ENCODE measurements at regions not wholly inside any gene's neighbourhood (a gene's known extent, or its start where the extent isn't known, plus 50 kb on each side); places are given as distances from the start of the nearest gene placed in this dataset.

DNA sequence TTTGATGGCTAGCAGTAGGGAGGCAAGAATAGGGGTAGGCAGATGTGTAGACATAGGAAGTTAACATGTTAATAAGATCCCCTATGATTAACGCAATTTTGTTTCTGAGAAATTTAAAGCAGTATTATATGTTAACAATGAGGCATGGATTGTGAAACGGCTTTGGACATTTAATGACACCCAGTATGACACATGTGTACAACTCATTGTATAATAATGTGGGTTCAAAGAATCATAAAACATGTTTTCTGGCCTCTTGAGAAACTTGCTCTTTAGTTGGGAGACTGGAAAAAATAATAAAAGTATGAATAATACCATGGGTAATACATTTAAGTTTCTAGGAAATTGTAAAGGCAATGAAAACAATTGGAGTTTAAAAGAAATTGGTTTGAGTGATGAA is 332.1 kb upstream of the CDH20 start:
- no peak overlapping the region for H3K4me3 ChIP-seq
- no peak for DNase-seq
- no peaks in the 10 kb centered on the region for H3K27me3 ChIP-seq
- H3K4me1 ChIP-seq = no peaks in the 10 kb centered on the region
- H3K9me3 ChIP-seq (replicated peaks) = no peaks in the 10 kb centered on the region
- H3K36me3 ChIP-seq = no peaks in the 10 kb centered on the region
- no peak overlapping the region for H3K27ac ChIP-seq

DNA sequence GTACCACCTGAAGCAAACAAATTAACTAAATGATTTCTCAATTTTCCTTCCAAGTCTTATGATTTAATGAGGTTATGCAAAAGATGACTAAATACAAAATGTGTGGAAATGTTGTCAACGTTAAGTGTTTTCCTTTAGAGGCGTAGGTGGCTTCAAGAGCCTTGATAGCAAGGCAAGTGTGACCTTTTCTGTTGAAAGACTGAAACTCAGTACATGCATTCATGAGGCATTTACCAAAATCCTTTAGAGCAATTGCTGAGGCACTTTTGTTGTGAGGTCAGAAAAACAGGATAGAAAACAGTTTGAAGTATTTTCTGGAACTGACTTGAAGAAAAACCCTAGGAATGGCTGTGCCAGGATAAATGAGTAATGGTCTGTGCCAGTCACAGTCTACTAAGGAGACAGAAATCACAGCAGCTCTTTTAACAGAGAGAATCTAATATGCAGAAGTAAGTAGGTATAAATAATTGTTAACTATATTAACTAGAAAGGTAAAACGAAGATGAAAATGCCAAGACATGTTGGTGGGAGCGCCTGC is 326.5 kb upstream of the CDH20 start:
- Histone ChIP-seq H3K27ac (no peak overlapping the region), H3K9me3 (replicated peaks) (no peaks in the 10 kb centered on the region), H3K36me3 (no peaks in the 10 kb centered on the region), H3K4me3 (no peak overlapping the region), H3K4me1 (no peaks in the 10 kb centered on the region), H3K27me3 (no peaks in the 10 kb centered on the region)
- DNase-seq = no peak

DNA sequence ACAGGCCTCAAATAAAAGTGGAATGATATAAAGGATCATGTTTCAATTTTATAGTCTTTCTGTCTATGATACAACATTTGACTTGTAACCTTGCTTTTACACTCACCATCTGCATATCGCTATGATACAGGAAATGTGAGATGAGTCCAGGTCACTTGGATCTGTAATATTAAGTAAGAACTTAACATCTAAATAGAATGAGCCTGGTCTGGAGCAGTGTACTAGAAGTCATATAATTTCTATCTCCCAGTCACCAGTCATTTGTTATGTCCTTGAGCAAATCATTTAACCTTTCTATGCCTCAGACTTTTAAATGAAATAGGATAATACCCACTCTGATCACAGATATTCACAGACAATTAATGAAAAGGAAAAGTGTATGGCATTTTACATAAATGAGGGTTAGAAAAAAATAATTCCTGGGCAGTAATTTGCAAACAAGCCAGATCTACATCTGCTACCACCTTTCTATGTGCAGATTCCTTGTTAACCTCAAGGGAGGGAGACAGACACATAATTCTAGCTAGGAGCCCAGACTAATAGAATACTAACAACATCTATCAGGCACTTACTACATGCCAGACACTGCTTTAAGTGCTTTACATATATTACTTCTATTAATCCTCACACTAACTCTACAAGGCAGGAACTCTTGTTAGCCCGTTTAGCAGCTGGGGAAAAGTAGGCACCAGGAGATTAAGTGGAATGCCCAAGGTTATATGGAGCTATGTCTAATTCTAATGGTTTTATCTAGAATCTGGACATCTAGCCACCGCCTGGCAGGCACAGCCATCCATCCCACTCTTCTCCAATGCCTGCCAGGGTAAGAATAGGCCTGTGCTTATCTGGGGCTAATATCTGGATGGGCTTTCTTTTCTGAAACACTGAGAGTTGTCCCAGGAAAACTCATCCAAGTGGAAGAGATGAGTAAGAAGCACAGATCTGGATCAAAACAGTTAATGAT is 313.6 kb upstream of the CDH20 start:
- H3K36me3 ChIP-seq = no peaks in the 10 kb centered on the region
- no peaks in the 10 kb centered on the region for H3K9me3 ChIP-seq (replicated peaks)
- no peak overlapping the region for H3K4me3 ChIP-seq
- no peaks in the 10 kb centered on the region for H3K4me1 ChIP-seq
- no peak overlapping the region for H3K27ac ChIP-seq
- no peaks in the 10 kb centered on the region for H3K27me3 ChIP-seq
- DNase-seq = no peak

DNA sequence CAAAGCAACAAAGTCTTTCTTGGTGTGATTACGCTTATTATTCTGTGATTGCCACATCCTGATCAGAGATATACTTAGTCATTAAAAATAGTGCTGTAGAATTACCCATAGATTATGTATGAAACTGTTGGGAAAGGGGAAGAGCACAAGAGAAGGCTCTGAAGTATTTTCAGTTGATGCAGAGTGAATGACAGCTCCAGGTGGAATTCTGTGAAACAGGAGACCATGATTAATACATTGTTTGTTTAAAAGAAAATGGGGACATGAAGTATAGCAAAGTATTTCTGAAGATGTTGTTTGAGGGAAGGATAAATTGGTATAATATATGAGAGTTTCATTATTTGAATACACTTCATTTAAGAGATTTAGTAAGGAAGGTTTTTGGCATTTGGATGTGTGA is 307.6 kb upstream of the CDH20 start:
- no peak overlapping the region for H3K4me3 ChIP-seq
- no peaks in the 10 kb centered on the region for H3K36me3 ChIP-seq
- H3K9me3 ChIP-seq (replicated peaks) = no peaks in the 10 kb centered on the region
- DNase-seq = peak in 1 of 2 experiments; percentile 9
- H3K4me1 ChIP-seq = no peaks in the 10 kb centered on the region
- no peaks in the 10 kb centered on the region for H3K27me3 ChIP-seq
- H3K27ac ChIP-seq = no peak overlapping the region

DNA sequence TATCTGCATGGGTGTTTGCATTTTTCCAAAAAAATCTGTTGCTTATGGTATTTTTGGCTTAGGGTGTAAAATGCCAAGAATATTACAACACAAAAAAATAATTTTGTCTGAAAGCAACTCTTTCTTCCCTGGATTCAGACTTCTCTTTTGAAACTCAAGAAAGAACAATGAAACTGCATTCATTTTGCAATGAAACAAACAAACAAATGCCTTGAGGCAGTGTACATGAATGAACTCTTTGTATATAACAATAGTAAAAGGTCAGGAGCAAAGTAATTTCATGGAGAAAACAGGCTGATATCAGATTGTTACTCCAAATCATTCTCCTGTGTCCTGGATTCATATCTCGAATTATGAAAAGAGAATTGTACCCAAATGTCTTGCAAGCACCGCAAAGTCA is 301.6 kb upstream of the CDH20 start:
- DNase-seq = no peak
- no peaks in the 10 kb centered on the region for H3K4me1 ChIP-seq
- no peak overlapping the region for H3K4me3 ChIP-seq
- no peak overlapping the region for H3K27ac ChIP-seq
- H3K36me3 ChIP-seq = no peaks in the 10 kb centered on the region
- no peaks in the 10 kb centered on the region for H3K27me3 ChIP-seq
- H3K9me3 ChIP-seq (replicated peaks) = no peaks in the 10 kb centered on the region

DNA sequence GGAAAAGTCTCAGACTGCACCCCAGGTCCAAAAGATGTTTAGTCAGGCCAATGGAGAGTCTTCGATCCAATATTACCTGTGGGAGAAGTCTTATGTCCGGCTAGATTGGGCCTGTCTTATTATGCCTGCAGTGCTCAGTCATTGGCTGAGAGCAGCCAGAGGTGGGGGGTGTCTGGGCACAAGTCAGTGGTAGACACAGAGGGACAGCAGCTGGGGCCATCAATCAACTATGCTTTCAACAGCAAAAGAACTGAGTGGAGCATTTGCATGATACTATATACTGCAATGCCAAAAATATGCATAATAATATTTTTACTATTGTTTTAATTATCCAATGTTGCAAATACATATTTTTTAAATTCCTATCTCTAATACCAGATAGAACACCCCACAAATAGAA is 298.6 kb upstream of the CDH20 start:
- Histone ChIP-seq H3K9me3 (replicated peaks) (no peaks in the 10 kb centered on the region), H3K27ac (no peak overlapping the region), H3K36me3 (no peaks in the 10 kb centered on the region), H3K4me3 (no peak overlapping the region), H3K4me1 (no peaks in the 10 kb centered on the region), H3K27me3 (no peaks in the 10 kb centered on the region)
- peak; percentile 69 to 72 for DNase-seq

DNA sequence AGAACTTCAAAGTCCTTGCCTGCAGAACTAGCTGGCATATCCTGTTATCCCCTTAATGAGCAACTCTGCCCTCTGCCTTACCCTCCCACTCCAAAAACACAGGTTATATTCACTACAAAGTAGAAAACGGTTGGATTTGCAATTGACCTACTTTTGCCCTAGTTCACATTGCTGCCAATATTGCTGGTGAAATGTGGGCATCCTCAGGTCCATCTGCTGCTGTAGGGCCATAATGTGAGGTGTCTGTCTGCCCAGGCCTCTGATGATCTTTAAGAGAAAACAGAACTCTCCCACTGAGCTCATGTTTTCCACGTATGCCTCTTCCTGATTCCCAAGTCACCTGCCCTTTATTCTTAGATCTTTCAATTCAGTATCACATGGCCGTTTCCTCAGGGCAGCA is 294.0 kb upstream of the CDH20 start:
- DNase-seq = no peak
- Histone ChIP-seq H3K27me3 (no peaks in the 10 kb centered on the region), H3K36me3 (no peaks in the 10 kb centered on the region), H3K27ac (no peak overlapping the region), H3K4me1 (no peaks in the 10 kb centered on the region), H3K4me3 (no peak overlapping the region), H3K9me3 (replicated peaks) (no peaks in the 10 kb centered on the region)

DNA sequence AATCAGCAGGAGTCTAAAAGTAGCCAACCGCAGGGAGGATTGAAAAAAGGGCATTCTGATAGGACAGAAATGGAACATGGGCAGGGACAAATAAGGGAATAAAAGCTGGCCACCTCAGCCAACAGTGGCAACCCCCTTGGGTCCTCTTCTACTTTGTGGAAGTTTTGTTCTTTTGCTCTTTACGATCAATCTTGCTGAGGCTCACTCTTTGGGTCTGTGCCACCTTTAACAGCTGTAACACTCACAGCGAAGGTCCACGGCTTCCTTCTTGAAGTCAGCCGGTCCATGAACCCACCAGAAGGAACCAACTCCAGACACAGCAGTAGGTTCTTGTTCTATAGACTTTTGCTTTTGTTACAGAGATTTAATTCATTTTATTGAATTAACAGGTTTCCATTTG is 285.4 kb upstream of the CDH20 start:
- DNase-seq = no peak
- no peaks in the 10 kb centered on the region for H3K27me3 ChIP-seq
- H3K9me3 ChIP-seq (replicated peaks) = no peaks in the 10 kb centered on the region

DNA sequence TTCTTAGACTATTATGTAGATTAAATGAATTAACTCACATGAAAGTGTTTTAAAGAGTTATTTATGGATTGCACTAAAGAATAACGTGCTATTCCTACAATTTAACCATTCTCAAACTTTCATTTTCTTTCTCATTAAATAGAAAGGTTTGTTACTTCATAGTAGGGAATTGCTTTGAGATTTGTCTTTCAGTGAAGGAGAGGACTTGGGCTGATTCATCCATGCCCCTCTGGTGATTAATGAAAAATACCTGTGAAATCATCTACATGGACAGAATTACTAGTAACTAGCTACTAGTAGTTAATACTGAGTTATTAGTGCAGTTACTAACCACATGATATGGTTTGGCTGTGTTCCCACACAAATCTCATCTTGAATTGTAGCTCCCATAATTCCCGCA is 275.8 kb upstream of the CDH20 start:
- Histone ChIP-seq H3K9me3 (replicated peaks) (no peaks in the 10 kb centered on the region), H3K27me3 (no peaks in the 10 kb centered on the region), H3K4me1 (no peaks in the 10 kb centered on the region), H3K36me3 (no peaks in the 10 kb centered on the region), H3K27ac (no peak overlapping the region), H3K4me3 (no peak overlapping the region)
- DNase-seq = no peak

More for the DNA sequence above, 285.4 kb upstream of the CDH20 start:
- Histone ChIP-seq H3K27ac (no peak overlapping the region), H3K4me3 (no peak overlapping the region), H3K4me1 (no peaks in the 10 kb centered on the region), H3K36me3 (no peaks in the 10 kb centered on the region)

DNA sequence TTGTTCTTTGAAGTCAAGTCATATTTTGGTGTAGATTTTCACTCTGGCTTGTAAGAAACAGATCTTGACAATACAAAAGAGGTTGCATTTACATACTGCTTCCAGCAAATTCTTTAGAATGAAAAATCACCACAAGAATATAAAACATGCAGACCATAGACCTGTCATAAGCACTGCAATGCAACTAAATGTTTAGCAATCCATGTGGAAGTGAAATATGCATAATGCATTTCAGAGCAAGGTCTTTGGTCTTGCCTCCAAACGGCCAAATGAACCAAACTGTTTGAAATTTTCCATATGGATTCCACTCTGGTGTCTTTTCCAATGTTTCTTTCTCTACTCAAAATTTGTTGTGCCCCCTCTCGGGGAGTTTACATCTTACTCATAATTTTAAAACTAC is 271.0 kb upstream of the CDH20 start:
- Histone ChIP-seq H3K27ac (no peak overlapping the region), H3K9me3 (replicated peaks) (no peaks in the 10 kb centered on the region), H3K4me3 (no peak overlapping the region), H3K27me3 (no peaks in the 10 kb centered on the region), H3K4me1 (no peaks in the 10 kb centered on the region), H3K36me3 (no peaks in the 10 kb centered on the region)
- no peak for DNase-seq

DNA sequence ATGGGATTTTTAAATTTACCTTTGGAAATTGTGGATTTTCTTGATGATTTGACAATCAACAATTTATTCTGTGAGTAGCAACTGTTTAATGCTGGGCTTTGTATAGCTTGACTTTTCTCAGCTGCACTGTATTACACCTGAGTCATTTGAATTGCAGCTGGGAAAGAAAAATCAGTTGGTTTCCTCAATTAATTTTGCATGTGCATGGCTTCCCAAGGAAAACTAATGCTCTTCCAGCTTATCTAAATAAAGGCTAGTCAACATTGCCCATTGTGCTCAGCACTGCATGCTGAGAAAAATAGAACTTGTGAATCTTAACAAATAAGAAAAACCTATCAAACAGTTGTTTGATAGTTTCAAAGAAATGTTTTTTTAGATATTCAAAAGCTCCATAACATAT is 268.3 kb upstream of the CDH20 start:
- H3K36me3 ChIP-seq = no peaks in the 10 kb centered on the region
- H3K27ac ChIP-seq = no peak overlapping the region
- no peak overlapping the region for H3K4me3 ChIP-seq
- H3K4me1 ChIP-seq = no peaks in the 10 kb centered on the region
- no peak for DNase-seq
- no peaks in the 10 kb centered on the region for H3K9me3 ChIP-seq (replicated peaks)
- no peaks in the 10 kb centered on the region for H3K27me3 ChIP-seq

DNA sequence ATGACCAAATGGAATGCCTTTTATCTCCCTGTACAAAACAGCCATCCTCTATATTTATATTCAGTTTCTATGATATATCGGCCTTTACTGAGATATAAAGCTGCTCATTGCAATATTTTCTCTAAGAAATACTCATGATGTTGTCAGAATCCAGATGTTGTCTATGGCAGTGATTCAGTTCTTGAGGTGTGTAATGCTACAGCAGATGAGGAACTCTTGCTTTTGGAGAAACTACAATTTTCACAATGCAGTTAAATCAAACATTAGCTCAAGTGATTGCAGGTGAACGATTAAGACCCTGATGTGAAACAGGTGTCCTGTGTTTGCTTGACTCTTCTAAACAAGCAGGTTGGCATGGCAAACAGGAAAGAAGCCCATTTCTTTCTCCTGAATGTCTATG is 256.2 kb upstream of the CDH20 start:
- H3K4me1 ChIP-seq = no peaks in the 10 kb centered on the region
- no peak overlapping the region for H3K4me3 ChIP-seq
- H3K27ac ChIP-seq = no peak overlapping the region
- H3K27me3 ChIP-seq = no peaks in the 10 kb centered on the region
- H3K36me3 ChIP-seq = no peaks in the 10 kb centered on the region
- DNase-seq = no peak
- H3K9me3 ChIP-seq (replicated peaks) = no peaks in the 10 kb centered on the region

DNA sequence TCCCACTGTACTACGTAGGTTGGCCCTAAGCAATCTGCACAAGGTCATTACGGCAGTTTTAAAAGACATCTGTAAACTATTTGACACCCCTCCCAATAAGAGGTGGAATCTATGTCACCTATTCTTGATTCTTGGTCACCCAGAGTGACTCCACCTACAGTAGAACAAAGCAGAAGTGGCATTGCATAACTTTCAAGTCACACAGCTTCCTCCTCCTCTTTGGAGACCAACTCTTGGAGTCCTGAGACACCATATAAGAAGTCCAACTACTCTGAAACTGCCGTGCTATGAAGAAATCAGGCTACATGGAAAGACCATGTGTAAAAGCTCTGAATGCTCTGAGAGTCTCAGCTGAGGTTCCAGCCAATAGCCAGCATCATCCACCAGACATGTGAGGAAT is 253.5 kb upstream of the CDH20 start:
- no peak for DNase-seq
- Histone ChIP-seq H3K4me3 (no peak overlapping the region), H3K27me3 (no peaks in the 10 kb centered on the region), H3K27ac (no peak overlapping the region), H3K4me1 (no peaks in the 10 kb centered on the region), H3K36me3 (no peaks in the 10 kb centered on the region), H3K9me3 (replicated peaks) (no peaks in the 10 kb centered on the region)

DNA sequence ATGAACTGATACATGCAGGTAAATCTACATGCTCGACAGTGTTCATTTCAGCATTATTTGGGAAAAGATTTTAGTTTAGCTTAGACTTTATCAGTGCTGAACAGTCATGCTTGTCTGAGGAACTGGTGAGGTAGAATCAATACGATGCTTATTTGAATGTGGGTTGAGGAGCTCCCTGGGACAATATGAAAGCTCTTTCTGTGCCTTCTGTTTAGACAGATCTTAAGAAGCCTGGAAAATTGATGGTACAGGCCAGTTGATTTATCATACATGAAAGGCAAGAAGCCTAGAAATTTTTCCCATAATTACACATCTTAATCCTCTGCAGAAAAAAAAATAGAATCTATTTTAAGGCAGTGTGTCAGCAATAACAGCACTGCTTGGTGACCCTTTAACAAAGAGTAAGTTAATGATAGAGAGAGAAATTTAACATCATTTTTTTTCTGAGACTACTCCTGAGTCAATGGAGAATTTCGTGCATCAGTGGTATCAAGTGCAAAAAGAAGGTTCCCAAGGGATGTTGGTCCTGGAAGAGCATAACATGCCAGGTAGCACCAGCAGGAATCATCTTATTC is 252.2 kb upstream of the CDH20 start:
- Histone ChIP-seq H3K9me3 (replicated peaks) (no peaks in the 10 kb centered on the region), H3K4me3 (no peak overlapping the region), H3K27ac (no peak overlapping the region), H3K36me3 (no peaks in the 10 kb centered on the region), H3K4me1 (no peaks in the 10 kb centered on the region), H3K27me3 (no peaks in the 10 kb centered on the region)
- no peak for DNase-seq

DNA sequence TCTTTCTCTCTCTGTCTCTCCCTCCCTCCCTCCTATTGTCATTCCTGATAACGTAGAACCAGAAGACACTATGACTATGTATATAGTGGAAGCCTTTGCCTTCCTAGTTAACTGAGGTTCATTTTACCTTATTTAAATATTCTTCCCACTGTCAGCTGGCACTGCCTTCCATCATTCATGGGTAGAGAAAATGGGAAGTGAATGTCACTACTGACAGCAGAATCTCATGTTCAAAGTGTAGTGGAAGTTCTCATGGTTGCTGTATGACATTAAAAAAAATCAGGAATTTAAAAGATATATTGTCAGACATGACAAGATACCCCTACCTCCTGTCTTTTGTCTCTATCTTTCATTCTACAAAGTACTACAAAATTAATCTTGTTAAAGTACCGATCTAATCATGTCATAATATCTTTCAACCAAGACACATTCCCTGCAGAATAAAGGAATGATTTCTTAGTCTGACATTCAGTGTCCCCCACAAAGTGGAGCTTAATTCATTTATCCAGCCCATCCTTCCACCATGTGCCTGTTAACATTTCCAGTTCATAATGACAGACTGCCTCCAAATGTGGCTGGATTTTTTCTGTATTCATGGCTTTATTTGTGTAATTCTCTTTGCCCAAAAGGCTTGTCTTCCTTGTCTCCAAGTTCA is 250.1 kb upstream of the CDH20 start:
- Histone ChIP-seq H3K9me3 (replicated peaks) (no peaks in the 10 kb centered on the region), H3K4me3 (no peak overlapping the region), H3K27ac (no peak overlapping the region), H3K4me1 (no peaks in the 10 kb centered on the region), H3K27me3 (no peaks in the 10 kb centered on the region), H3K36me3 (no peaks in the 10 kb centered on the region)
- DNase-seq = no peak
